OCI-LY7 (cell line): ENCODE measurements at regions not wholly inside any gene's neighbourhood (a gene's known extent, or its start where the extent isn't known, plus 50 kb on each side); places are given as distances from the start of the nearest gene placed in this dataset.

ENCODE experiments used
- BruUV-seq: library from RNA; stranded (reverse); fragments of 400-500 nt; replicated peaks from 2 replicates; lab custom pipeline; 2021; lab: Mats Ljungman, UMichigan
- CTCF ChIA-PET: fragments of 300-600 bp; sonication (Branson Sonifier 250); formaldehyde crosslinking; loops from one replicate; lab custom pipeline; 2022; ENCODE audit warnings: antibody characterized with exemption; ENCODE audit not compliant: unreplicated experiment; lab: Charles Lee
- POLR2A ChIA-PET: fragments of 300-600 bp; sonication (Branson Sonifier 250); formaldehyde crosslinking; loops from one replicate; lab custom pipeline; 2022; ENCODE audit warnings: antibody characterized with exemption; lab: Charles Lee
- DNase-seq: peaks from one replicate; pipeline ENCODE4 v3.0.0-alpha.2; 2015; ENCODE audit warnings: low spot score
- H2AFZ ChIP-seq: fragments of 200-600 bp; sonication (generic), shearing (Covaris generic); 2 replicates; pipeline ENCODE4 v1.6.1; 2014; ENCODE audit warnings: mild to moderate bottlenecking, antibody characterized with exemption, low read length, moderate library complexity
- H3K27ac ChIP-seq: fragments of 200-600 bp; sonication (generic); 2 replicates; pipeline ENCODE4 v1.5.1; 2014; ENCODE audit warnings: mixed run types, low read depth, mild to moderate bottlenecking, moderate library complexity, low read length, inconsistent platforms; ENCODE audit not compliant: poor library complexity, severe bottlenecking
- H3K36me3 ChIP-seq: fragments of 200-600 bp; sonication (generic); 2 replicates; pipeline ENCODE4 v1.6.1; 2014; ENCODE audit warnings: mild to moderate bottlenecking, antibody characterized with exemption, low read length, moderate library complexity, mixed read lengths; ENCODE audit not compliant: insufficient read depth
- H3K4me1 ChIP-seq: fragments of 200-600 bp; sonication (generic); 2 replicates; pipeline ENCODE4 v1.5.1; 2014; ENCODE audit warnings: mild to moderate bottlenecking, low read length; ENCODE audit not compliant: insufficient read depth, poor library complexity, severe bottlenecking
- H3K4me2 ChIP-seq: fragments of 200-600 bp; sonication (generic); 2 replicates; pipeline ENCODE4 v1.6.1; 2014; ENCODE audit warnings: mild to moderate bottlenecking, low read length
- H3K4me3 ChIP-seq: fragments of 200-600 bp; sonication (generic); 2 replicates; pipeline ENCODE4 v1.5.1; 2014; ENCODE audit warnings: mild to moderate bottlenecking, low read depth, low read length; ENCODE audit not compliant: poor library complexity, severe bottlenecking
- H3K79me2 ChIP-seq: fragments of 200-600 bp; sonication (generic); 2 replicates; pipeline ENCODE4 v1.6.1; 2016; ENCODE audit warnings: low read depth, mild to moderate bottlenecking, low read length, moderate library complexity, mixed read lengths; ENCODE audit not compliant: insufficient read depth
- H3K9me2 ChIP-seq: fragments of 200-600 bp; sonication (generic); 2 replicates; pipeline ENCODE4 v1.6.1; 2016; ENCODE audit warnings: mild to moderate bottlenecking, low read length, mixed read lengths; ENCODE audit not compliant: insufficient read depth
- H3K9me3 ChIP-seq: fragments of 200-600 bp; sonication (generic); 2 replicates; pipeline ENCODE4 v1.6.1; 2014; ENCODE audit warnings: mild to moderate bottlenecking, mixed run types, low read length, mixed read lengths
- H4K20me1 ChIP-seq: fragments of 200-600 bp; sonication (generic); 2 replicates; pipeline ENCODE4 v1.6.1; 2014; ENCODE audit warnings: mild to moderate bottlenecking, antibody characterized with exemption, low read length, moderate library complexity, mixed read lengths; ENCODE audit not compliant: insufficient read depth
- EZH2phosphoT487 ChIP-seq: fragments of 200-600 bp; sonication (generic); IDR thresholded peaks from 2 replicates; pipeline ENCODE4 v1.6.1; 2018; ENCODE audit warnings: low read depth, borderline replicate concordance, mild to moderate bottlenecking, mixed run types, antibody characterized with exemption, low read length, moderate library complexity, mixed read lengths
- intact Hi-C: fragments of 100-400 bp; cut with micrococcal nuclease; formaldehyde crosslinking; loops from one replicate; pipeline ENCODE4 v1.10.0; 2022; ENCODE audit not compliant: unreplicated experiment
- TF ChIP-seq, protein P1 (sequence below): fragments of 200-600 bp; sonication (generic); conservative IDR thresholded peaks from 2 replicates; pipeline ENCODE4 v1.5.1; 2014; ENCODE audit warnings: mild to moderate bottlenecking, antibody characterized with exemption, low read length, moderate library complexity, mixed read lengths

GRCh38 chr4:27129871-27130366 lies 269.3 kb downstream of the STIM2 start:
- ChIA-PET CTCF (no interaction called here), POLR2A (no interaction called here)
- Histone ChIP-seq H3K27ac (no peak overlapping the region), H4K20me1 (no peaks in the 10 kb centered on the region), H2AFZ (no peak overlapping the region), H3K79me2 (no peaks in the 10 kb centered on the region), H3K9me2 (no peaks in the 10 kb centered on the region), H3K4me1 (no peaks in the 10 kb centered on the region), H3K9me3 (0 out of 2 replicates have a peak, but pooled peaks cover 5% of the 10 kb centered on the region), H3K4me2 (no peak overlapping the region), H3K36me3 (no peaks in the 10 kb centered on the region), H3K4me3 (no peak overlapping the region)
- DNase-seq: no peak
- no TSS peak for BruUV-seq
- TF ChIP-seq, protein P1, sequence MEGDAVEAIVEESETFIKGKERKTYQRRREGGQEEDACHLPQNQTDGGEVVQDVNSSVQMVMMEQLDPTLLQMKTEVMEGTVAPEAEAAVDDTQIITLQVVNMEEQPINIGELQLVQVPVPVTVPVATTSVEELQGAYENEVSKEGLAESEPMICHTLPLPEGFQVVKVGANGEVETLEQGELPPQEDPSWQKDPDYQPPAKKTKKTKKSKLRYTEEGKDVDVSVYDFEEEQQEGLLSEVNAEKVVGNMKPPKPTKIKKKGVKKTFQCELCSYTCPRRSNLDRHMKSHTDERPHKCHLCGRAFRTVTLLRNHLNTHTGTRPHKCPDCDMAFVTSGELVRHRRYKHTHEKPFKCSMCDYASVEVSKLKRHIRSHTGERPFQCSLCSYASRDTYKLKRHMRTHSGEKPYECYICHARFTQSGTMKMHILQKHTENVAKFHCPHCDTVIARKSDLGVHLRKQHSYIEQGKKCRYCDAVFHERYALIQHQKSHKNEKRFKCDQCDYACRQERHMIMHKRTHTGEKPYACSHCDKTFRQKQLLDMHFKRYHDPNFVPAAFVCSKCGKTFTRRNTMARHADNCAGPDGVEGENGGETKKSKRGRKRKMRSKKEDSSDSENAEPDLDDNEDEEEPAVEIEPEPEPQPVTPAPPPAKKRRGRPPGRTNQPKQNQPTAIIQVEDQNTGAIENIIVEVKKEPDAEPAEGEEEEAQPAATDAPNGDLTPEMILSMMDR: no peak
- TF ChIP-seq EZH2phosphoT487: no peak
- intact Hi-C loops: no loop called here

DNA sequence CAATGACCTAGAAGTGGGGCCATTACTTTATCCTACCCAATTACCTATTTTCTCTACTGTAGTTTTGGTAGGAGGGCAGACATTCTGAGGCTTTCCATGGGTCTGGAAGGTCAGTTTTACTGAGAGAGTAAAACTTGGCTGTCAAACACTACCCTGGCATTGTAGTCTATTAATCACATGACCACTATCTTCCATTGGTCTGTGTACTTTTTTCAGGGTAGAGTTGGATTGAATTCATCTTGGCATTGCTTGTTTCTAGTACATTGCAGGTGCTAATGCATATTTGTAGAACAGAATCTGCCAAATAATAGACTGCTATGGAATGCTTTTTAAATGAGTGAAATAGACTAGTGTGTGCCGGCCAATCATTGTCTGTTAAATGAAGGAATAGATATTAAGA lies 271.9 kb downstream of the STIM2 start:
- Histone ChIP-seq H3K36me3 (no peaks in the 10 kb centered on the region), H3K79me2 (no peaks in the 10 kb centered on the region), H3K4me3 (no peak overlapping the region), H4K20me1 (no peaks in the 10 kb centered on the region), H3K27ac (no peak overlapping the region), H3K9me2 (no peaks in the 10 kb centered on the region), H2AFZ (no peak overlapping the region), H3K9me3 (0 out of 2 replicates have a peak, but pooled peaks cover 5% of the 10 kb centered on the region), H3K4me1 (no peaks in the 10 kb centered on the region), H3K4me2 (no peak overlapping the region)
- no peak for TF ChIP-seq EZH2phosphoT487
- intact Hi-C loops: no loop called here
- ChIA-PET CTCF (no interaction called here), POLR2A (interaction anchor here (1.0 kb wide), 1 partner anchor 47 kb away, joined by 3 read pairs; no protein-coding TSS in a partner anchor)
- BruUV-seq: no TSS peak
- DNase-seq: no peak

- H3K27ac ChIP-seq: no peak overlapping the region
- no peaks in the 10 kb centered on the region for H4K20me1 ChIP-seq
- intact Hi-C loops: no loop called here
- H3K4me2 ChIP-seq: no peak overlapping the region
- H3K79me2 ChIP-seq: no peaks in the 10 kb centered on the region
- no peak for DNase-seq
- no peak overlapping the region for H3K4me3 ChIP-seq
- TF ChIP-seq, protein P1: no peak
- no peak for TF ChIP-seq EZH2phosphoT487
- no peaks in the 10 kb centered on the region for H3K36me3 ChIP-seq
- H3K9me2 ChIP-seq: no peaks in the 10 kb centered on the region
- no TSS peak for BruUV-seq
- H3K9me3 ChIP-seq: no peaks in the 10 kb centered on the region
- POLR2A ChIA-PET: interaction anchor here (0.7 to 0.8 kb wide), 2 partner anchors 10 to 1104 kb away, joined by 3 to 6 read pairs; no protein-coding TSS in a partner anchor
- no peaks in the 10 kb centered on the region for H3K4me1 ChIP-seq
- CTCF ChIA-PET: no interaction called here
- H2AFZ ChIP-seq: no peak overlapping the region
Observed at GRCh38 chr4:27140486-27140885, 279.8 kb downstream of the STIM2 start.
